B cell (primary cell): ENCODE measurements at regions not wholly inside any gene's neighbourhood (a gene's known extent, or its start where the extent isn't known, plus 50 kb on each side); places are given as distances from the start of the nearest gene placed in this dataset.

Experiments
- ATAC-seq: fragments of 200-7000 bp; cut with Tn5 transposase; one replicate; pipeline ENCODE4 v1.10.0; 2021; ENCODE audit warnings: low read depth, mild to moderate bottlenecking, moderate number of reproducible peaks, moderate library complexity
- CTCF ChIA-PET: fragments of 350-600 bp; sonication (Branson Sonifier 250); formaldehyde crosslinking; loops from one replicate; lab custom pipeline; 2021; ENCODE audit warnings: antibody characterized with exemption, inconsistent platforms; lab: Charles Lee
- POLR2A ChIA-PET: fragments of 350-600 bp; sonication (Branson Sonifier 250); formaldehyde crosslinking; loops from one replicate; lab custom pipeline; 2021; ENCODE audit warnings: antibody characterized with exemption; lab: Charles Lee
- DNase-seq: peaks from one replicate; pipeline ENCODE4 v3.0.0; 2013
- H2AFZ ChIP-seq: 2 replicates; pipeline ENCODE4 v1.6.1; 2012; ENCODE audit warnings: mild to moderate bottlenecking, low read depth, low read length; ENCODE audit not compliant: insufficient read depth, poor library complexity, severe bottlenecking
- H3K27ac ChIP-seq, 2 donors: 1 replicate in 1 of 2; 2 replicates in 1 of 2; pipeline ENCODE4 v1.5.1; 2012 to 2013; ENCODE audit warnings: low read length in 2 of 2, mild to moderate bottlenecking in 2 of 2, moderate library complexity in 1 of 2
- H3K27me3 ChIP-seq, 4 experiments: fragments of 200-600 bp in 1 of 4; sonication (generic) in 1 of 4; replicated peaks in 1 of 4; 1 replicate in 2 of 4; 2 replicates in 2 of 4; pipeline versions ENCODE4 v1.6.1 to v1.7.0; 2013 to 2016; ENCODE audit warnings: low read length in 3 of 4, mild to moderate bottlenecking in 2 of 4, mixed read lengths in 1 of 4, moderate library complexity in 1 of 4; ENCODE audit not compliant: insufficient read depth in 4 of 4, control insufficient read depth in 3 of 4; ENCODE audit errors: control extremely low read depth in 1 of 4
- H3K36me3 ChIP-seq, 2 experiments: replicated peaks in 1 of 2; 1 replicate in 1 of 2; 2 replicates in 1 of 2; pipeline versions ENCODE4 v1.6.1 to v1.7.1; 2013; ENCODE audit warnings: low read length in 1 of 2; ENCODE audit not compliant: insufficient read depth in 2 of 2, control insufficient read depth in 1 of 2; ENCODE audit errors: control extremely low read depth in 1 of 2, extremely low read depth in 1 of 2
- H3K4me1 ChIP-seq, 2 donors: fragments of 200-600 bp in 1 of 2; sonication (generic) in 1 of 2; 1 replicate in 1 of 2; 2 replicates in 1 of 2; pipeline versions ENCODE4 v1.5.1 to v1.6.1; 2013 to 2017; ENCODE audit warnings: low read length in 2 of 2; ENCODE audit not compliant: control insufficient read depth in 2 of 2, insufficient read depth in 2 of 2
- H3K4me2 ChIP-seq: replicated peaks from 2 replicates; pipeline ENCODE3; 2012; ENCODE audit warnings: mild to moderate bottlenecking, low read depth, low read length; ENCODE audit not compliant: poor library complexity, severe bottlenecking
- H3K4me3 ChIP-seq, 5 experiments: fragments of 200-600 bp in 1 of 5; sonication (generic) in 1 of 5; 1 replicate in 3 of 5; 2 replicates in 2 of 5; pipeline versions ENCODE4 v1.5.1 to v1.7.0; 2011 to 2016; ENCODE audit warnings: low read length in 4 of 5, mild to moderate bottlenecking in 4 of 5, low read depth in 2 of 5, control low read depth in 1 of 5, moderate library complexity in 1 of 5; ENCODE audit not compliant: insufficient read depth in 1 of 5; ENCODE audit errors: control extremely low read depth in 1 of 5, extremely low read depth in 1 of 5
- H3K79me2 ChIP-seq: fragments of 200-600 bp; sonication (generic); one replicate; pipeline ENCODE4 v1.6.0; 2016; ENCODE audit warnings: low read length; ENCODE audit not compliant: control insufficient read depth, insufficient read depth
- H3K9ac ChIP-seq: fragments of 200-600 bp; sonication (generic); 2 replicates; pipeline ENCODE4 v1.6.1; 2017; ENCODE audit warnings: mild to moderate bottlenecking, low read length, moderate library complexity
- H3K9me3 ChIP-seq, 3 donors: one replicate each; pipeline versions ENCODE4 v1.6.1 to v1.7.1; 2013; ENCODE audit warnings: low read length in 2 of 3; ENCODE audit not compliant: control insufficient read depth in 2 of 3, insufficient read depth in 1 of 3; ENCODE audit errors: control extremely low read depth in 1 of 3
- H4K20me1 ChIP-seq: 2 replicates; pipeline ENCODE4 v1.6.0; 2012; ENCODE audit warnings: mild to moderate bottlenecking, low read length; ENCODE audit not compliant: insufficient read depth, control insufficient read depth, poor library complexity, severe bottlenecking
- H3K27ac Mint-ChIP-seq: one replicate; pipeline ENCODE4 v1.8.0; 2021; ENCODE audit warnings: mixed read lengths
- H3K27me3 Mint-ChIP-seq: one replicate; pipeline ENCODE4 v1.8.0; 2021; ENCODE audit warnings: mixed read lengths
- H3K4me1 Mint-ChIP-seq: one replicate; pipeline ENCODE4 v1.8.0; 2021; ENCODE audit warnings: mixed read lengths
- H3K4me3 Mint-ChIP-seq: one replicate; pipeline ENCODE4 v1.8.0; 2021; ENCODE audit warnings: mixed read lengths
- H3K9me3 Mint-ChIP-seq: one replicate; pipeline ENCODE4 v1.8.0; 2022; ENCODE audit warnings: mixed read lengths; ENCODE audit not compliant: insufficient read depth
- EZH2 ChIP-seq: IDR thresholded peaks from 2 replicates; pipeline ENCODE4 v1.6.1; 2012; ENCODE audit warnings: borderline replicate concordance, low read depth, mild to moderate bottlenecking, moderate library complexity, low read length; ENCODE audit not compliant: insufficient read depth, poor library complexity, severe bottlenecking
- WGBS: methylation state at CpG from one replicate; pipeline ENCODE4 v1.1.5; 2013; ENCODE audit warnings: missing lambda C conversion rate; ENCODE audit not compliant: insufficient coverage; 5-methylcytosine and 5-hydroxymethylcytosine counted together
- intact Hi-C: fragments of 100-400 bp; cut with micrococcal nuclease; formaldehyde crosslinking; loops from one replicate; pipeline ENCODE4 v1.10.0; 2022
- TF ChIP-seq, protein P1 (sequence below): fragments of 200-600 bp; IDR thresholded peaks from one replicate; pipeline ENCODE4 v1.8.0; 2022; ENCODE audit warnings: antibody characterized with exemption, mild to moderate bottlenecking

DNA sequence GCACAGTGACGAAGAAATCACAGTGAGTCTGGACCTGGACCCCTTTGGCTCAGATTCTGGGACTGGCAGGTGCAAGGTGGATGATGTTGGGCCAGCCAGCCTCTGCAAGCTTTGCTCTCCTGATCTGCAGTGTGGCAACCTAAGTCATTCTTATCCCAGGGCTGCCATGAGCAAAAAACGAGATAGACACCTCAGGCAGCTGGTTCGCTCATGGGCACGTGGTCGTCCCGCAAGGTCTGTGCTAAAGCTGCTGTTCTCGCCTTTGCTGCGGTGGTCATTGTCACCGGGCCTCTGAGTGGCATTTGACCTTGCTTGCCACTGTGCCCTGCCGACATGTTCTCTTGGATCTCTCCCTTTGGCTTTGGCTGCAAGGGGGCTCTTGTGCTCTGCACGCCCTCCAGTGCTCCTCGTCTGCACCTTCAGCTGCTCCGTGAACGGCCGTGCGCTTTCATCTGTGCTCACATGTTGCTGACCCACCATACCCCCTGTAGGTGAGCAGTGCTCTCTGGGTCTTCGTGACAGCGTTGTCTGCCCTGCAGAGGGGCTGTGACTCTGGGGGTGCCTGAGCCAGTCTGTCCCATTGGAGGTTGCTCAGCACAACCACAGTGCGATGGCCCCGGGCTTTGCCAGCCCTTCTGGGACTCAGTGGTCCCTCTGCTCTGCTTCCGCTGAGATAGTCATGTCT lies 317.0 kb downstream of the GLRX3 start:
- DNase-seq, result no peak
- WGBS, result 93% methylated on average over 21 of the region's 21 CpGs
- Histone ChIP-seq H3K27me3 (no peaks in the 10 kb centered on the region), H3K4me1 (no peaks in the 10 kb centered on the region), H3K36me3 (no peaks in the 10 kb centered on the region), H4K20me1 (no peaks in the 10 kb centered on the region), H2AFZ (no peak overlapping the region), H3K79me2 (no peaks in the 10 kb centered on the region), H3K9me3 (peaks cover 0 to 35% (median 0%) of the 10 kb centered on the region in 3 donors), H3K4me3 (no peak overlapping the region), H3K27ac (no peak overlapping the region), H3K4me2 (no peak overlapping the region), H3K9ac (no peak overlapping the region)
- no peak overlapping the region for H3K4me3 Mint-ChIP-seq
- no peaks in the 10 kb centered on the region for H3K9me3 Mint-ChIP-seq
- CTCF ChIA-PET, result no interaction called here
- TF ChIP-seq, protein P1, sequence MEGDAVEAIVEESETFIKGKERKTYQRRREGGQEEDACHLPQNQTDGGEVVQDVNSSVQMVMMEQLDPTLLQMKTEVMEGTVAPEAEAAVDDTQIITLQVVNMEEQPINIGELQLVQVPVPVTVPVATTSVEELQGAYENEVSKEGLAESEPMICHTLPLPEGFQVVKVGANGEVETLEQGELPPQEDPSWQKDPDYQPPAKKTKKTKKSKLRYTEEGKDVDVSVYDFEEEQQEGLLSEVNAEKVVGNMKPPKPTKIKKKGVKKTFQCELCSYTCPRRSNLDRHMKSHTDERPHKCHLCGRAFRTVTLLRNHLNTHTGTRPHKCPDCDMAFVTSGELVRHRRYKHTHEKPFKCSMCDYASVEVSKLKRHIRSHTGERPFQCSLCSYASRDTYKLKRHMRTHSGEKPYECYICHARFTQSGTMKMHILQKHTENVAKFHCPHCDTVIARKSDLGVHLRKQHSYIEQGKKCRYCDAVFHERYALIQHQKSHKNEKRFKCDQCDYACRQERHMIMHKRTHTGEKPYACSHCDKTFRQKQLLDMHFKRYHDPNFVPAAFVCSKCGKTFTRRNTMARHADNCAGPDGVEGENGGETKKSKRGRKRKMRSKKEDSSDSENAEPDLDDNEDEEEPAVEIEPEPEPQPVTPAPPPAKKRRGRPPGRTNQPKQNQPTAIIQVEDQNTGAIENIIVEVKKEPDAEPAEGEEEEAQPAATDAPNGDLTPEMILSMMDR, result no peak
- peaks cover 6% of the 10 kb centered on the region for H3K27me3 Mint-ChIP-seq
- no peaks in the 10 kb centered on the region for H3K4me1 Mint-ChIP-seq
- intact Hi-C loops, result no loop called here
- ATAC-seq, result no peak
- POLR2A ChIA-PET, result no interaction called here
- no peak overlapping the region for H3K27ac Mint-ChIP-seq

DNA sequence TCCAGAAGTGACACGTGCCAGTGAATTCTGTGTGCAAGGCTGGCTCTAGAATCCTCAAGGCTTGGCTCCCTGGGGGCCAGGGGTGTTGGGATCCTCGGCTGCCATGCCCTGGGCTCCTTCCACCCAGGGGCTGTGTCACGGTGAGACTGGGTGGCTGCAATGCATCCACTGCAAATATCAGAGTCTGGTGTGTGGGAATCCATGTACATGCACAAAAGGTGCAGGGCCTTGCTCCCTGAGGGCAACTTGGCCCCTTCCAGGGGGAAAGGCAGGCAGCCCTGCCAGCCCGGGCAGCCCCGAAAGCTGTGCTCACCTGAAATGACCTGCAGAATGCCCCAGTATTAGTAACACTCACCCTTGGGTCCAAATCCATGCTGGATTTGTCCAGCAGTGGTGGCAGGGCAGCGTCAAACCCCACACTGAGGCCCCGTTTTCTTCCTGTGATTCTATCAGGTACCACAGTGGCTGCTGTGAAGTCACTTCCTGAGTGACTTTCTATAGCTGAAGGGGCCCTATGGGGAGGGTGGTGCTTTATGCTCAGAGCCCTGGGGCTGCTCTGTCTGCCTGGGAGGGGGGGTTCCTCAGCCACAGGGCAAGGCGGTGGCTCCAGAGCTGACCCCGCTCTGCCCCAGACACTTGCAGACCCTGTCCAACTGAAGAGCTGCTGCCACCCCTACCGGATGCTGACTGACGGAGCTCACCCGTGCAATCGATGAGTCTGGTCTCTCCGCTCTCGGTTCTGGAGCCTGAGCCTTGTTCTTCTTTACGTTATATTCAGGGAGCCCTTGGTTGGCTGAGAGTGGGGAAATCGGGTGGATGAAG lies 317.7 kb downstream of the GLRX3 start:
- Mint-ChIP-seq H3K4me3 (no peak overlapping the region), H3K27me3 (peaks cover 6% of the 10 kb centered on the region), H3K4me1 (no peaks in the 10 kb centered on the region), H3K27ac (no peak overlapping the region), H3K9me3 (no peaks in the 10 kb centered on the region)
- Histone ChIP-seq H3K9me3 (peaks cover 0 to 37% (median 0%) of the 10 kb centered on the region in 3 donors), H3K4me3 (no peak overlapping the region), H3K27ac (no peak overlapping the region), H2AFZ (no peak overlapping the region), H3K9ac (no peak overlapping the region), H3K4me1 (no peaks in the 10 kb centered on the region), H3K4me2 (no peak overlapping the region), H3K36me3 (no peaks in the 10 kb centered on the region), H3K27me3 (no peaks in the 10 kb centered on the region), H4K20me1 (no peaks in the 10 kb centered on the region), H3K79me2 (no peaks in the 10 kb centered on the region)
- intact Hi-C loops, result no loop called here
- 78% methylated on average over 16 of the region's 17 CpGs for WGBS
- ChIA-PET CTCF (no interaction called here), POLR2A (no interaction called here)
- TF ChIP-seq, protein P1, result no peak
- TF ChIP-seq EZH2, result no peak
- ATAC-seq, result no peak
- no peak for DNase-seq
